WERI-Rb-1 (cell line): ENCODE measurements at regions not wholly inside any gene's neighbourhood (a gene's known extent, or its start where the extent isn't known, plus 50 kb on each side); places are given as distances from the start of the nearest gene placed in this dataset.

ENCODE experiments used
- DNase-seq: peaks from one replicate; pipeline ENCODE4 v3.0.0-alpha.2; 2020
- H3K27ac ChIP-seq: fragments of 250-450 bp; sonication (Bioruptor Pico); 2 replicates; pipeline ENCODE4 v1.5.1; 2020; ENCODE audit warnings: mild to moderate bottlenecking, moderate library complexity
- H3K27me3 ChIP-seq: fragments of 250-450 bp; sonication (Bioruptor Pico); 2 replicates; pipeline ENCODE4 v1.5.1; 2021; ENCODE audit warnings: mild to moderate bottlenecking, low read depth, moderate library complexity; ENCODE audit not compliant: insufficient read depth, severe bottlenecking
- H3K36me3 ChIP-seq: fragments of 250-450 bp; sonication (Bioruptor Pico); 2 replicates; pipeline ENCODE4 v1.5.1; 2020; ENCODE audit warnings: mild to moderate bottlenecking, moderate library complexity
- H3K4me3 ChIP-seq: 2 replicates; pipeline ENCODE4 v1.5.1; 2011; ENCODE audit warnings: low read depth, mild to moderate bottlenecking, control low read depth, low read length
- H3K9me3 ChIP-seq: fragments of 250-450 bp; sonication (Bioruptor Pico); 2 replicates; pipeline ENCODE4 v1.5.1; 2021; ENCODE audit warnings: mild to moderate bottlenecking, moderate library complexity; ENCODE audit not compliant: severe bottlenecking
- CTCF ChIP-seq: IDR thresholded peaks from 2 replicates; pipeline ENCODE4 v1.5.1; 2011; ENCODE audit warnings: low read depth, mild to moderate bottlenecking, control low read depth, inconsistent platforms, low read length

- no peaks in the 10 kb centered on the region for H3K27me3 ChIP-seq
- H3K36me3 ChIP-seq: no peaks in the 10 kb centered on the region
- no peak for DNase-seq
- H3K9me3 ChIP-seq: no peaks in the 10 kb centered on the region
- H3K4me3 ChIP-seq: no peak overlapping the region
- TF ChIP-seq CTCF: no peak
- no peak overlapping the region for H3K27ac ChIP-seq
These were observed 320.9 kb upstream of the RASGRP1 start for GRCh38 chr15:38885471-38885952.

- TF ChIP-seq CTCF: no peak
- no peaks in the 10 kb centered on the region for H3K27me3 ChIP-seq
- DNase-seq: no peak
- no peaks in the 10 kb centered on the region for H3K9me3 ChIP-seq
- no peak overlapping the region for H3K27ac ChIP-seq
- H3K36me3 ChIP-seq: no peaks in the 10 kb centered on the region
- no peak overlapping the region for H3K4me3 ChIP-seq
These were observed 321.9 kb upstream of the RASGRP1 start for GRCh38 chr15:38886315-38887163.

GRCh38 chr15:38888701-38889221 lies 324.1 kb upstream of the RASGRP1 start:
- no peak for TF ChIP-seq CTCF
- Histone ChIP-seq H3K9me3 (peaks cover 9% of the 10 kb centered on the region), H3K27ac (peak overlapping the region; percentile 21; the same call in 1 of the 2 replicates), H3K4me3 (no peak overlapping the region), H3K36me3 (no peaks in the 10 kb centered on the region), H3K27me3 (no peaks in the 10 kb centered on the region)
- peak; percentile 41 for DNase-seq

- H3K27ac ChIP-seq: no peak overlapping the region
- peaks cover 9% of the 10 kb centered on the region for H3K9me3 ChIP-seq
- no peak overlapping the region for H3K4me3 ChIP-seq
- no peaks in the 10 kb centered on the region for H3K27me3 ChIP-seq
- no peak for TF ChIP-seq CTCF
- DNase-seq: no peak
- no peaks in the 10 kb centered on the region for H3K36me3 ChIP-seq
These were observed 325.6 kb upstream of the RASGRP1 start for GRCh38 chr15:38890194-38890593.

- Histone ChIP-seq H3K36me3 (no peaks in the 10 kb centered on the region), H3K9me3 (peaks cover 9% of the 10 kb centered on the region), H3K27ac (no peak overlapping the region), H3K27me3 (no peaks in the 10 kb centered on the region), H3K4me3 (no peak overlapping the region)
- no peak for TF ChIP-seq CTCF
- DNase-seq: no peak
These were observed 329.3 kb upstream of the RASGRP1 start for GRCh38 chr15:38893925-38894242.
